ENCODE measurements at regions not wholly inside any gene's neighbourhood (a gene's known extent, or its start where the extent isn't known, plus 50 kb on each side); places are given as distances from the start of the nearest gene placed in this dataset.
"Not testable (repeated sequence)": the region's sequence is repeated elsewhere in the genome, so short reads cannot be mapped to it uniquely, and the experiment has no call there.

DNA sequence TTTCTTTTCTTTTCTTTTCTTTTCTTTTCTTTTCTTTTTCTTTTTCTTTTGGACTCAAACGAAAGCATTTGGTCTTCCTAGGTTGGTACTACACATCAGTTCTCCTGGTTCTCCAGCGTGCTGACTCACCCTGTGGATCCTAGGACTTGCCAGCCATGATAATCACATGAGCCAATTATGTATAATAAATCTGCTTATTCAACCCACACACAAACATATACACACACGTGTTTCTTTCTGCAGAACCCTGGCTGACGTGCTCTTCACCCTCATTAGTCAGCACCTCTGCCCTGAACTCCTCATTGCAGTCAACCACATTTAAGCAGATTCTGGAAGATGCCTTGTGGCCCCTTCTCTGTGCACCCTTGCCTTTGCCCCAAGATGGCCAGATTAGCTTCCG, 162.4 kb upstream of the MYT1L start:
- DNase-seq (ENCODE audit: low read depth) = no peak

DNA sequence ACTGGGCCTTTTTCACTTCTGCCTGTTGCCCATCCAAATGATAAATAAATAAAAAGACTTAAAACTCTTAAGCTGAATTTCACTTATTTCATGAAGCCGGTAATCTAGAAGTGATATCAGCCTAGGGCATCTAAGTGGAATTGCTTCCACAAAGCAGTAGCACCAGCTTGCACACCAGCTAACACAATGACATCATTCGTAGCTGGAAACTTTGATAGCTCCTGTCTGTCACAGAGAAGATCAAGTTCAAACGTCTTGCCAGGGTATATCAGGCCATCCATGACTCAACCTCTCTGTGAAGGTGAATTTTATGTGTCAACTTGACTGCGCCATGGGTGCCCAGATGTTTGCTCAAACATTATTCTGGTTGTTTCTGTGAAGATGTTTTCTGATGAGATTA, 161.7 kb upstream of the MYT1L start:
- DNase-seq (ENCODE audit: low read depth) = no peak

- no peak for DNase-seq (ENCODE audit: low read depth)
These were observed 160.9 kb upstream of the MYT1L start for GRCh38 chr2:2491964-2492363.

DNA sequence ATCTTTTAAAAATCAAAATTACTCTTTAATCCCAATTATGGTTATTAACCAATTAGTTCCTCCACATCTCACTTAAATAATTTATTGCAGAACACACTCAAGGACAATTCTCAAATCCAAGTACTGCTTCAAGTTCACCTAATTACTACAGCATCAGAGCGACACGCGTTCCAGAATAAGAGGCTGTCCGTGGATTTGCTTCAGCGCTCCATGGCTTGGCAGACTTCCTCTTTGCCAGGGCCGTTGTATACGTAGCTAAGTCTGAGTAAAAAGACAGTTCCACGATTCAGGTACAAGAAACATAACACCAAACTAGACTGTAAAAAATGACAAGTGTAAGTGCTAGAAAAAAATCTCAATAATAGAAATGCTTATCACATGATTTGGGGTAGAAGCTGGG, 153.2 kb upstream of the MYT1L start:
- DNase-seq (ENCODE audit: low read depth) = no peak

GRCh38 chr2:2482851-2483250, 151.8 kb upstream of the MYT1L start:
- DNase-seq (ENCODE audit: low read depth) = no peak

DNA sequence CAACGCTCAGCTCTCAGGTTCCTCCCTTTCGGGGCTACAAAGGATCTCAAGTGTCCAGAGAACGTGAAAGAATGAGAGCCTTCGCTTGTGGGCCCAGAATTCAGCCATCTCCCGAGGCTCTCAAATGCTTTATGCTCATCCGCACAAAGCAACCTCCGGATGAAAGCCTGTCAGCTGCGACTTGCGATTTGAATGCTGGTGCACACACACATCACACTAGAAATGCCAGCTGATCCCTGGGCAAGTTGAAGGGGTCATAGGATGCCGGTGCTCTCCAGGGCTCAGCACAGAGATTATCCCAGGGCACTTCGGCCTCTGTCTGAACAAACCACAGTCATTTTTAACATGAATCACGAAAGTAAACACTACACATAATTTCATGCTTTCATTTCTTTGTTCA, 141.8 kb upstream of the MYT1L start:
- DNase-seq (ENCODE audit: low read depth) = no peak

DNA sequence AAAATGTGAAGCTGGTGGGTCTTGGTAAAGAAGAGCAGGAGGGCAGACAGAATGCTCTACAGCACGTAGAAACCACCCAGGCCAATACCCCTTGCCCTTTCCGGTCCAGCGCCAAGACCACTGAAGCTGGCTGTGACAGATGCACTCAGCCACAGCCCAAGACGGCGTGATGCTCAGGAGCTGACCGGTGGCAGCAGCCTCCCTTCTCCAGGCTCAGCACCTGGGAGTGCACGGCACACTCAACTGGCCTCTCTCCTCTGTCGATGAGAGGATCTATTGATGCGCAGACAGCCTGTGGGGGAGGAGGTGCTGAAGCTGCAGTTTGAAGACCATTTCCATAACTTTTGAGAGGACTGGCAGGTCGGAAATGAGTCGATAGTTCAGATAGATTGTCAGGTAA, 141.0 kb upstream of the MYT1L start:
- no peak for DNase-seq (ENCODE audit: low read depth)

DNA sequence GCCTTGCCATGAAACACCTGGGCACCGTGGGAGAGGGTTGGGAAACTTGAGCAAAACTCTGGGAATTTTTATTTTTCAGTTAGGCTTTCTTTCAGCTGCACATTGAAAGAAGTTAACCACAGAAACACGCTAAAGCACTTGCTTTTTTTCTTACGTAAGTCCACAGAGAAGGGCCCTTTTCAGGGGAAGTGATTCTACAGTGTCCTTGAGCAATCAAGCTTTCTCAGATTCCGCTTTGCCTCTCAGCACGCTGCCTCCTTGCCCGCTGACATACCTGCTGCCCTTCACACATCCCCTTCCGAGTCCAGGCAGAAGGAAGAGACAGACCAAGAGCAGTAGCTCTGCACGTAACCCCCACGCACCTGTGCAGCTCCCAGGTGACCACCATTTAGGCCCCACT, 135.5 kb upstream of the MYT1L start:
- DNase-seq (ENCODE audit: low read depth) = no peak

DNA sequence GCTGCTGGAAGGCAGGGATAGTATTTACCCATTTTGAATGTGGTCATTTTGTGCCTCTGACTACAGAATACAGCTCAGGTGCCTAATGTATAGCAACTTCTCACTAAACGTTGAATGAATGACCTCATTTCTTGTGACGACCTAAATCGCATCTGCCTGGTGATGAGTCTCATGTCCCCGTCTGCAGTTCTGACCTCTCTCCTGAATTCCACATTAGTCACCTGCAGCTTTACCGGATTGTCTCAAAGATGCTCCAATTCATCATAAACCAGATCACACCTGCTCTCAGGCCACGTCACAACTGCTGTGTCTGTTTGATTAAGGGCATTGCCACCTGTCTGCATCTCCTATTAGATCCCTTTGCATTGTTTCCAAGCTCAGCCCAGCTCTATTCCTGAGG, 133.6 kb upstream of the MYT1L start:
- DNase-seq (ENCODE audit: low read depth) = no peak

GRCh38 chr2:2464094-2464493, 133.0 kb upstream of the MYT1L start:
- DNase-seq (ENCODE audit: low read depth) = no peak

DNA sequence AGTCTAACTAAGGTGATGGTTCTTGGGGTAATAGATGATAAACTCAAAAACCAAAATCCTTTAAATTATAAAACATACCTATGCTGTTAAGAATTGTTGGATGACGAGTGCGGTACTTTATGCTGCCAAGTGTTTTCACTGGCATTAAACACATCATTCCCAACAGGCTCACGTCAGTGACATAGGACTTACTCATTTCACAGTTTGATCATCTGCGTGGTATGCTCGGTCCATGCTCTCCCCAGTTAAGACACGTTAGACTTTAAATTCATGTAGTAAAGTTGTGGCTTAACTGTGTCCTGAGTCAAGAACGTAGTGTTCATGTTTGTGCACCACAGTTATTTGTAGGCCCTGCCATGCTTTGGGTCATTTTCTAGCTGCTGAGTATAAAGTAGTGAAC, 125.6 kb upstream of the MYT1L start:
- no peak for DNase-seq (ENCODE audit: low read depth)

- no peak for DNase-seq (ENCODE audit: low read depth)
These were observed 124.1 kb upstream of the MYT1L start for GRCh38 chr2:2455151-2455550.

GRCh38 chr2:2452961-2453360, 121.9 kb upstream of the MYT1L start:
- no peak for DNase-seq (ENCODE audit: low read depth)

GRCh38 chr2:2451275-2451674, 120.2 kb upstream of the MYT1L start:
- not testable (repeated sequence) for DNase-seq (ENCODE audit: low read depth)

DNA sequence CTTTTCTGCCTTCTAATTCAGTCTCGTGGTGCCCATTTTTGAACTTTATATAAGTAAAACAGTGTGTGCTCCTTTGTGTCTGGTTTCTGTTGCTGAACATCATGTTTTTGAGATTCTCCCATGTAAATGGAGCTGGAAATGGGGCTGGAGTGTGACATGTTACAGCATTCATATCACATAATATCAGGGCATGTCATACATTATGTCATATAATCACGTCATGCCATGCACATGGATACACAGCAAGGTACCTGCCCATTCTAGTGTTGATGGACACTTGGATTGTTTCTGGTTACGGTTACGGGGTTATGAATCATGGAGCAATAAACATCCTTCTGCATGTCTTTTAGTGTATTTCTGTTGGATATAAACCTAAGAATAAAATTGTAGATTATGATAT, 117.1 kb upstream of the MYT1L start:
- DNase-seq (ENCODE audit: low read depth) = no peak

DNA sequence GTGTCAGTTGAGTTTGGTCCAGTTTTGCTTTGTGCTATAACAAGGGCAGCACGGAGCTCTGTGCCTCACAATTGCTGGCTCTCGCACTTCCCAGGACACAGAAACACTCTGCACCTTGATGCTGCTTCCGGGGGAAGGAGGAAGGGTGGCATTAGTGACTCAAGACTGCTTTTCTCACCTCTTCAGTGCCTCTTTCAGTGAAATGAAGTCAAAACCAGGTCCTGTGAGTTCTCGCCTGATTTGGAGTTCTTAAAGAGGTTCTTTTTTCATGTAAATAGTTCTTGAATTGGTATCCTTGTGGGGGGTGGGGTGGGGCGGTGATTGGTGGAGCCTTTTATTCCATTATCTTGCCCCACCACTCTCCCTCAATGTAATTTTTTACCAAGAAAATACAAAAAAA, 91.5 kb upstream of the MYT1L start:
- no peak for DNase-seq (ENCODE audit: low read depth)

DNA sequence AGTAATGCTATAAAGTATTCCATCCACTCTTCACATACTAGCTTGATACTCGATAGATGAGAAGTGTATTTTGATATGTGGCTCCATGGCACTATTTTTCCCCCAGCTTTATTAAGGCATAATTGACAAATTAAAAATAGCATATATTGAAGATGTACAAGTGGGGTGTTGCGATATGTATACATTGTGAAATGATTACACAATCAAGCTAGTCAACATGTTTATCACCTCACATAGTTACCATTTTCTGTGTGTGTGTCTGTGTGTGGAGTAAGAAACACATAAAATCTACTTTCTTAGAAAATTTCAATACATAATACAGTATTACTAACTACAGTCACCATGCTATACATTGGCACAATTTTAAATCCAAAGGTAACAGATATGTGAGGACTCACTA, 82.5 kb upstream of the MYT1L start:
- no peak for DNase-seq (ENCODE audit: low read depth)

DNA sequence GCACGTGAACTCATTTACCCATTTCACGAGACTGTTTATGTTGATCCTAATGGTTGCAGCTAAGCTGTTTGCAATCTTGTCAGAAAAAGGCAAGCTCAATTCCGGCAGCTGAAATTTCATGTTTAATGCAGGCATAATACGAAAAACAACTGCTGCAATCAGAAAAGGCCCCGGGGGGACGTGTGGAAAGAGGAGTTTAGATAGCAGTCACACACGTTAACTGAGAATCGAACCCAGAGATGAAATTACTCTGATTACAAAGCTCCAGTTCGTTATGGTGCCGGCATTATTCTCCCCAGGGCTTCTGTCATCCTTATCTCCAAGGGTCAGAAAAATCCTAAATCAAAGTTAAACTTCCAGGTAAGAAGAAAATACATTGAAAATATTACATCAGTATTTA, 79.9 kb upstream of the MYT1L start:
- DNase-seq (ENCODE audit: low read depth) = no peak

DNA sequence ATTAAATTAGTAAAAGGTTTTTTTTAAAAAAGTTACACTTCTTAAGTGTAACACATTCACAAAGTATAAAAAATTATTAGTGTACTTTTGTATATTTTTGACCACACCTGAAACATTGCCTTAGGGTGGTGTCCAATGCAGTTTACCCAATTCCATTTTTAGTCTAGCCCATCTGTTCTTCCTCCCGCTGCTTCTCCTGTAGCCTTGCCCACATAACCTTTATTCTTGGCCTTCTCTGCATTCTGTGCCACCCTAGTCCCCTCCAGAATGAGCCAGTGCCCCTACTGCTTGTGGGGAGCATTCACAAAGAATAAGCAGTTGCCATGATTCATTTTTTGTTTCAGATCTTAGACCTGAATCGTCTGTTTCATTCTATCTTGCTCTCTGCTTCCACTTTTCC, 78.4 kb upstream of the MYT1L start:
- DNase-seq (ENCODE audit: low read depth) = no peak

DNA sequence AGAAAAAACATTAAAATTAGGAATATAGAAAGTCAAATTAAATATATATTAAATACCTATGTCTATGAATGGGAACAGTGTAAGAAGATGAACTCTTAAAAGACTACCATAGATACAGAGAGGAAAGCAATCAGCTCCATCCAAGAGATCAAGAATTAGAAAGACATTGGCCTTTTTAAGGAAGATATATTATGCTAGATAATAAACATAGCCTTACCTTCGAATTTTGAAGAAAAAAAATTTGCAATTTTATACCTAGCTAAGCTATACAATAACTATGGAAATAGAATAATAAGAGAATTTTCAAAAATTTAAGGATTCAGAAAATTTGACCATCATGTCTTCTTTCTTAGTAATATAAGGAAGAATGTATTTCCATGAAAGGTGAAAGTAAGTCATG, 74.7 kb upstream of the MYT1L start:
- DNase-seq (ENCODE audit: low read depth) = no peak

DNA sequence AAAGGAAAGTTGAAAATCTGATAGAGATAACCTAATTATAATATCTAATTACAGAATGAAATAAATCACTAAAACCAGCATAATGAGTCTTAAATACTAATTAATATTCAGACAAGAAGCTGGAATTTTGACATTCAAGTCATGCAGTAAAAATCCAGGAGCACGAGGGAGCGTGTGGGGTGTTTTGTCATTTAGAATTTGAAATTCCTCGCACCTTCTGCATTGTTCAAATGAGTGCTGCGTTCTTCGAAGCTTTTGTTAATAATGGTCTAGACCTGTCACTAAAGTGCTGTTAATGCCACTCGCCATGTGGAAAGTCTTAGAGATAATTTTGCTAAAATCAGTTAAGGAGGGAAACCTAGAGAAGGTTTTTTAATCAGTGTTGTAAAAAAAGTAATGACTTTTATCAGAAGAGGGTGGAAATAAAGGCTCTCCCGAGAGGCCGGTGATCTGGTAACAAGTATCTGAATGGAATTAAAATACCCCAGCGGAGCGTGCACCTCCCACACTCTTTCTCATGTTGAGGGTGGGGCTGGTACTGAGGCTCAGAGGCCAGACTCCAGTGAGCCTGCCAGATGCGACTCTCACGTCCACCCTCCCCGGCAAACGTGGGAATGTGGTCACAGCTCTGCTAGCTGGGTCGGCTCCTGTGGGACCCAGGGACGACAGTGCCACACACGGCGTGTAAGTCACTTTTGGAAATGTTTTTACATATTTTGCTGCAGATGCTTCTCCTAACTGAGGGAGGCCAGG, 69.4 kb upstream of the MYT1L start:
- DNase-seq (ENCODE audit: low read depth) = no peak

DNA sequence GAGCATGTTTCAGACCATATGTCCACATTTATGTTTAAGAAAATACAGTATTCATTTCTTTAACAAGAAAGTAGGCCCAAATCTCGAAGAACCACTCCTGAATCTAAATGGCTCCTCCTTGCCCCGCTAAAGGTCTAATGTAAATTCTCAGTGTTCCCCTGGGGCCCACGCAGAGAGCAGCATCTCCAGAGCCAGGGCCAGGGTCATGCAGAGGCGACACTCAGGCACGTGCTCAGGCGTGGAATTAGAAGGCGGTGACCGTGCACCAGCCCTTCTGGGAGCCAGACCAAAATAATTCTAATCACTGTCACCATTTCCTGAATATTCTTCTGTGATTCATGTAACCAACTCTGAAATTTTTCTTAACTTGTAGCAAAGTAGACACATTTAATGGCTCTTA, 68.3 kb upstream of the MYT1L start:
- no peak for DNase-seq (ENCODE audit: low read depth)

GRCh38 chr2:2392332-2392731, 61.3 kb upstream of the MYT1L start:
- no peak for DNase-seq (ENCODE audit: low read depth)

- DNase-seq (ENCODE audit: low read depth) = no peak
These were observed 58.1 kb upstream of the MYT1L start for GRCh38 chr2:2389215-2389614.
